Ascending aorta (tissue), 2 donors: ENCODE measurements at regions not wholly inside any gene's neighbourhood (a gene's known extent, or its start where the extent isn't known, plus 50 kb on each side); places are given as distances from the start of the nearest gene placed in this dataset.

Source experiments
- DNase-seq, 2 donors: peaks; one replicate each; pipeline ENCODE4 v3.0.0-alpha.2; 2019; ENCODE audit warnings: low spot score in 2 of 2
- H3K27ac ChIP-seq, 2 donors: fragments of 200-600 bp; sonication (generic); one replicate each; pipeline ENCODE4 v1.5.1; 2016 to 2017; ENCODE audit warnings: mild to moderate bottlenecking in 1 of 2
- H3K27me3 ChIP-seq: fragments of 200-600 bp; sonication (generic); one replicate; pipeline ENCODE4 v1.5.1; 2017
- H3K36me3 ChIP-seq, 2 donors: fragments of 200-600 bp; sonication (generic); one replicate each; pipeline ENCODE4 v1.5.1; 2016
- H3K4me1 ChIP-seq, 2 donors: fragments of 200-600 bp; sonication (generic); one replicate each; pipeline ENCODE4 v1.5.1; 2016 to 2017; ENCODE audit warnings: mild to moderate bottlenecking in 1 of 2
- H3K4me3 ChIP-seq, 2 donors: fragments of 200-600 bp; sonication (generic); one replicate each; pipeline ENCODE4 v1.5.1; 2016 to 2017; ENCODE audit warnings: mild to moderate bottlenecking in 1 of 2
- H3K9me3 ChIP-seq, 2 donors: fragments of 200-600 bp; sonication (generic); one replicate each; pipeline ENCODE4 v1.5.1; 2016
- CTCF ChIP-seq, 3 experiments: fragments of 200-600 bp in 2 of 3; fragments of 450-650 bp in 1 of 3; sonication (generic) in 2 of 3; IDR thresholded peaks; one replicate each; pipeline ENCODE4 v1.5.1; 2016 to 2019; ENCODE audit warnings: antibody characterized with exemption in 3 of 3, mild to moderate bottlenecking in 1 of 3, moderate library complexity in 1 of 3
- intact Hi-C: fragments of 100-400 bp; cut with DNase I; formaldehyde crosslinking; loops from one replicate; pipeline ENCODE4 v1.15.1; 2023

DNA sequence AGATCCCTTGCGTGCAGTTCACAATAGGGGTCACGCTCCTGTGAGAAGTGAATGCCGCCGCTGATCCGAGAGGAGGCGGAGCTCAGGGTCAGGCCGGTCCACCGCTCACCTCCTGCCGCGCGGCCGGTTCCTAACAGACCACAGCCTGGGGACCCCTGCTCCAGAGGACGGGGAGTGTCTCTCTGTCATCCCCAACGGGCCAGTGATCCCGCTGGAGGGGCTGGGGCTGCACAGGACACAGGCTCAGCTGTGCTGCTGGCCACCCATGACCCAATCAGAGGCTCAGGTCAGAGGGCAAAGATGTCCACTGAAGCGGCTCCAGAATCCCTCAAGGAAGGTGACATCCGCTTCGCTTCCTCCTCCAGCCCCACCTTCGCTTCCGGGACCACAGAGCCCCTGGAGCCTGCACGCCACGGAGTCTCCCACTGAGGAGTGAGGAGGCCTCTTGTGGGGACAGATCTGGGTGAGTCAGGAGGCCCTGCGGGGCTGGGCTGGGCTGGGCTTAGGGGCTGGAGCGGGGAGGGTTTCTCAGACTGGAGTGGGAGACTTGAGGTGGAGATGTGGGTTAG is 115.4 kb downstream of the METRNL start:
- Histone ChIP-seq H3K36me3 (no peaks in the 10 kb centered on the region), H3K27me3 (no peaks in the 10 kb centered on the region), H3K4me1 (peaks cover 19 to 53% of the 10 kb centered on the region in 2 donors), H3K9me3 (no peaks in the 10 kb centered on the region), H3K4me3 (no peak overlapping the region), H3K27ac (peak overlapping the region; percentile 78 to 88)
- intact Hi-C loops = no loop called here
- TF ChIP-seq CTCF (IDR thresholded peaks at IDR 0.05) = no peak
- no peak for DNase-seq

DNA sequence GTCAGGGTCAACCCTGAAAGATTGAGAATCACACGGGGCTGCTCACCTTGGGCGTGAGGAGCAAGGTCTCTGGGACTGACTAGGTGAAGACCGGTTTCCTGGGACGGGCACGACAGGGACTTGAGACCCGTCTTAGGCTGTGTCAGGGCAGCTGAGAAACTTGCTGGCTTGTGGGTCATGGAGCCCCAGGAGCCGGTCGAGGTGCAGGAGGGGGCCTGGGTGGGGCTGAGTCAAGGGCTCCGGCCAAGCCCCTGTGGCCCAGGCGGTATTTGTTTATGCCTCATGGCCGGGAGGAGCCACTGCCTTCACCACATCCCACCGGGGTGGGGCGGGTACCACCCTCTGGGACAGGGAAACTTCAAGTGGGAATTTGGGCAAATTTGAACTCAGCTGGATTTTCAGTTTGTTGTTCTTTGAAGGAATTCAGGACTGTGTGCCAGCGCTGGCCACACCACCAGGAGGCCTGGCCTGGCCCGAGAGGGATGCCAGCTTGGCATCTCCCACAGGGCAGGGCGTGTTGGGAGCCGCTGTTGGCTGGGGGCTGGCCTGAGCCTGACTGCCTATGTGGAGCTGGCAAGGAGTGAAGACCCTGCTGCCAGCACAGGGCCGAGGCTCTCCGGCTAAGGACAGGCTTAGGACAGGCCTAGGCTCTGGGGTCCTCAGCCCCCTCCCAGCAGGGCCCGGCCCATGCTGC is 116.1 kb downstream of the METRNL start:
- peak; percentile 8 to 51 (median 22) for TF ChIP-seq CTCF (IDR thresholded peaks at IDR 0.05)
- no peaks in the 10 kb centered on the region for H3K36me3 ChIP-seq
- peak overlapping the region; percentile 78 to 88 for H3K27ac ChIP-seq
- intact Hi-C loops = no loop called here
- H3K9me3 ChIP-seq = no peaks in the 10 kb centered on the region
- no peaks in the 10 kb centered on the region for H3K27me3 ChIP-seq
- H3K4me3 ChIP-seq = peak overlapping the region in 1 of 2 donors; percentile 42
- H3K4me1 ChIP-seq = peaks cover 24 to 53% of the 10 kb centered on the region in 2 donors
- DNase-seq = peak; percentile 10 to 93

GRCh38 chr17:83196024-83196365 is 116.6 kb downstream of the METRNL start:
- TF ChIP-seq CTCF (IDR thresholded peaks at IDR 0.05) = no peak
- H3K4me3 ChIP-seq = peak overlapping the region in 1 of 2 donors; percentile 42
- H3K36me3 ChIP-seq = no peaks in the 10 kb centered on the region
- H3K27me3 ChIP-seq = no peaks in the 10 kb centered on the region
- H3K9me3 ChIP-seq = no peaks in the 10 kb centered on the region
- H3K4me1 ChIP-seq = peaks cover 29 to 55% of the 10 kb centered on the region in 2 donors
- peak overlapping the region; percentile 78 to 88 for H3K27ac ChIP-seq
- DNase-seq = no peak
- intact Hi-C loops = no loop called here

- H3K36me3 ChIP-seq = no peaks in the 10 kb centered on the region
- peaks cover 29 to 56% of the 10 kb centered on the region in 2 donors for H3K4me1 ChIP-seq
- peak overlapping the region in 1 of 2 donors; percentile 42 for H3K4me3 ChIP-seq
- peak in 1 of 2 donors; percentile 7 for DNase-seq
- intact Hi-C loops = no loop called here
- H3K27me3 ChIP-seq = no peaks in the 10 kb centered on the region
- H3K9me3 ChIP-seq = no peaks in the 10 kb centered on the region
- peak overlapping the region; percentile 78 to 88 for H3K27ac ChIP-seq
- TF ChIP-seq CTCF (IDR thresholded peaks at IDR 0.05) = no peak
Measured at GRCh38 chr17:83196366-83196765, 117.0 kb downstream of the METRNL start.

- DNase-seq = peak; percentile 7 to 66
- Histone ChIP-seq H3K9me3 (no peaks in the 10 kb centered on the region), H3K27ac (peak overlapping the region in 1 of 2 donors; percentile 88), H3K36me3 (no peaks in the 10 kb centered on the region), H3K4me3 (no peak overlapping the region), H3K4me1 (peaks cover 29 to 53% of the 10 kb centered on the region in 2 donors), H3K27me3 (no peaks in the 10 kb centered on the region)
- intact Hi-C loops = no loop called here
- no peak for TF ChIP-seq CTCF (IDR thresholded peaks at IDR 0.05)
Measured at GRCh38 chr17:83196973-83197880, 117.8 kb downstream of the METRNL start.
